HAP-1 (cell line): ENCODE measurements at regions not wholly inside any gene's neighbourhood (a gene's known extent, or its start where the extent isn't known, plus 50 kb on each side); places are given as distances from the start of the nearest gene placed in this dataset.
A peak's percentile ranks its signal among the peaks of the same experiment; 100 is the strongest.

Source experiments
- DNase-seq, 2 experiments: peaks; one replicate each; pipeline ENCODE4 v3.0.0-alpha.2; 2016 to 2020; ENCODE audit warnings: low spot score in 2 of 2
- H3K27me3 ChIP-seq: fragments of 250-450 bp; sonication (Bioruptor Pico); 2 replicates; pipeline ENCODE4 v1.5.1; 2020; ENCODE audit warnings: low read depth, mild to moderate bottlenecking, moderate library complexity
- H3K36me3 ChIP-seq: fragments of 250-450 bp; sonication (Bioruptor Pico); replicated peaks from 2 replicates; pipeline ENCODE4 v1.5.1; 2020; ENCODE audit warnings: mild to moderate bottlenecking
- H3K4me1 ChIP-seq: fragments of 250-450 bp; sonication (Bioruptor Pico); 2 replicates; pipeline ENCODE4 v1.5.1; 2020; ENCODE audit warnings: mild to moderate bottlenecking
- H3K4me3 ChIP-seq: fragments of 250-450 bp; sonication (Bioruptor Pico); 2 replicates; pipeline ENCODE4 v1.5.1; 2020; ENCODE audit warnings: mild to moderate bottlenecking, moderate library complexity
- H3K9me3 ChIP-seq: fragments of 250-450 bp; sonication (Bioruptor Pico); 2 replicates; pipeline ENCODE4 v1.5.1; 2020; ENCODE audit warnings: mild to moderate bottlenecking, moderate library complexity
- in situ Hi-C: fragments of 300-500 bp; cut with MboI; formaldehyde crosslinking; loops from 3 replicates; pipeline ENCODE4 v1.14.3; 2020; ENCODE audit warnings: low sequenced_read_pairs, inconsistent platforms, mixed read lengths

DNA sequence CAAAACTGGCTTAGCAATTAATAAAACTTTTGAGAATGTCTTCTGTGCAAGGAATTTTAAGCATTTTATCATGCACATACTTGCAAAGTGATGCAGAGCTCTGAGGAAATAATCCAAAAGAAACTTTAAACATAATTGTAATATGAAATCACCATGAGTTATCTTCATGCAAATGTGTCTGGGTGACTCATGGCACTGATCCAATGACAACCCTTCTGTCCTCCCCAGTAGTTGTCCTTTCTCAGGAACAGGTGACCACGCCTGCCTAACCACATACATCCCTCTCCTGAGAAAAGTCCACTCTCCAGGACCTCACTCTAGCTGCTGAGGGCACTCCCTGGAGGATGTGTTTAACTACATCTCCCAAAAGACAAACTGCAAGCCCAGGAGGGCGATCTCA, 530.6 kb upstream of the IL12A start:
- Histone ChIP-seq H3K27me3 (no peaks in the 10 kb centered on the region), H3K4me1 (no peaks in the 10 kb centered on the region), H3K9me3 (no peaks in the 10 kb centered on the region), H3K4me3 (no peak overlapping the region), H3K36me3 (no peaks in the 10 kb centered on the region)
- no peak for DNase-seq
- in situ Hi-C loops = no loop called here

- Histone ChIP-seq H3K9me3 (no peaks in the 10 kb centered on the region), H3K4me3 (no peak overlapping the region), H3K27me3 (no peaks in the 10 kb centered on the region), H3K4me1 (no peaks in the 10 kb centered on the region), H3K36me3 (no peaks in the 10 kb centered on the region)
- DNase-seq = no peak
- in situ Hi-C loops = no loop called here
Measured at GRCh38 chr3:159458982-159459381, 529.7 kb upstream of the IL12A start.

DNA sequence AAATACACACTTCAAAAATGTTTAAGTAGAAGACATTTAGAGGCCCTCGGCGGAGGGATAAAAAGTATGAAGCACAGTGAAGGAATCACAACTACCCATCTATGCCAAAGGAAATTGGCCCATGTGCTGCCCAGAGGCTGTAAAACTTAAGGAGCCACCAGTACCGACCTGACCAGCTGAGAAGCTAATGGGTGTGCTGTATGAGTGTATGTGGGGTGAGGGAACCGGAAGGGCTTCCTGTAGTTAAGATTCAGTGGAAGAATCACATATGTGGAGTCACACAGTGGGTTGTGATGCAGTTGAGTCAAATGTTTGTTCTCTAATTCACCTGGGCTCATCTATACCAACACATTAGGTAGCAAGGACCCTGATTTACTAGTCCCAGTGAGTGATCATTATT, 516.0 kb upstream of the IL12A start:
- peaks cover 5% of the 10 kb centered on the region; the same call in 1 of the 2 replicates for H3K27me3 ChIP-seq
- DNase-seq = no peak
- in situ Hi-C loops = no loop called here

GRCh38 chr3:159473206-159473605, 515.4 kb upstream of the IL12A start:
- 0 out of 2 replicates have a peak, but pooled peaks cover under 1% of the 10 kb centered on the region for H3K27me3 ChIP-seq
- H3K36me3 ChIP-seq = no peaks in the 10 kb centered on the region
- in situ Hi-C loops = no loop called here
- no peaks in the 10 kb centered on the region for H3K4me1 ChIP-seq
- H3K9me3 ChIP-seq = no peaks in the 10 kb centered on the region
- DNase-seq = no peak
- no peak overlapping the region for H3K4me3 ChIP-seq

More for the DNA sequence above, 516.0 kb upstream of the IL12A start:
- H3K9me3 ChIP-seq = no peaks in the 10 kb centered on the region
- H3K4me1 ChIP-seq = no peaks in the 10 kb centered on the region
- no peak overlapping the region for H3K4me3 ChIP-seq
- no peaks in the 10 kb centered on the region for H3K36me3 ChIP-seq

- no peaks in the 10 kb centered on the region for H3K36me3 ChIP-seq
- H3K27me3 ChIP-seq = peaks cover 6% of the 10 kb centered on the region
- DNase-seq = no peak
- H3K9me3 ChIP-seq = no peaks in the 10 kb centered on the region
- no peak overlapping the region for H3K4me3 ChIP-seq
- no peaks in the 10 kb centered on the region for H3K4me1 ChIP-seq
- in situ Hi-C loops = no loop called here
Measured at GRCh38 chr3:159480046-159480445, 508.6 kb upstream of the IL12A start.

- in situ Hi-C loops = no loop called here
- Histone ChIP-seq H3K4me3 (no peak overlapping the region), H3K9me3 (no peaks in the 10 kb centered on the region), H3K27me3 (peaks cover 6% of the 10 kb centered on the region), H3K4me1 (no peaks in the 10 kb centered on the region), H3K36me3 (no peaks in the 10 kb centered on the region)
- no peak for DNase-seq
Measured at GRCh38 chr3:159482241-159482993, 506.2 kb upstream of the IL12A start.

DNA sequence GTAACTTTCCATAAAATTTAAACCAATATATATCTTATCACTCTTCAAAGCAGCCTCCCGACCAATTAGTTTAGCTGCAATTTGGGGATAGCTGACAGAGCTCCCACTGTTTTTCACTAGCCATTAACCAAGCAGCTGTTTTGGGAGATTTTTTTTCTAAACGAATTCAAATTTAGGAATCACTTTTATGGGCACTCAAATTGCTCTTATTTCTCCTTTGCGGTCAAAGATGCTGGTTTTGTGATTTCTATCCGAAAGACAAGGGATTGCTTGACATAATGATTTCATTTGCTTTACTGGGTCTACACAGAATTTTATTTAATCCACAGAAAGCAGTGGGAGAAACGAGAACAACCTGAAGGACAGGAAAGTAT, 505.7 kb upstream of the IL12A start:
- no peak overlapping the region for H3K4me3 ChIP-seq
- in situ Hi-C loops = no loop called here
- no peaks in the 10 kb centered on the region for H3K36me3 ChIP-seq
- H3K27me3 ChIP-seq = peaks cover 6% of the 10 kb centered on the region
- no peak for DNase-seq
- H3K9me3 ChIP-seq = no peaks in the 10 kb centered on the region
- no peaks in the 10 kb centered on the region for H3K4me1 ChIP-seq

DNA sequence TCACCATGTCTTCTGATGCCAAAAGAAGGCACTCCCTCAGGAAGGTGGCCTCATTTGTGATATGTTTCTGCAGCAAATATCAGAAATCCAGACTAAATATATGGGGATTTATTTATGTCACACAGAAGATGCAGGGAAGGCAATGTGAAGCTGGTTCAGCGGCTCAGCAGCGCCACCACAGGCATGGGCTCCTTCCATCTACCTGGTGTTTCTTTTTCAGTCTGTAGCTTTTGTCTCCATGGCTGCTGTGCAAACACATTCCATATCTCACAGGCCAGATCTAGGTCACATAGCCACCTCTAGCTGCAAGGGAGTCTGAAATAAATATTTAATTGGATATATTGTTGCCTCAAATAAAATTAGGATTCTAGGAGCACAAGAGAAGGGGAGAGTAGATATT, 502.1 kb upstream of the IL12A start:
- in situ Hi-C loops = no loop called here
- Histone ChIP-seq H3K27me3 (peaks cover 6% of the 10 kb centered on the region), H3K9me3 (no peaks in the 10 kb centered on the region), H3K4me3 (no peak overlapping the region), H3K36me3 (no peaks in the 10 kb centered on the region), H3K4me1 (no peaks in the 10 kb centered on the region)
- peak in 1 of 2 experiments; percentile 31 for DNase-seq

GRCh38 chr3:159487304-159487703, 501.3 kb upstream of the IL12A start:
- no peak for DNase-seq
- Histone ChIP-seq H3K27me3 (peaks cover 6% of the 10 kb centered on the region), H3K4me3 (no peak overlapping the region), H3K4me1 (no peaks in the 10 kb centered on the region), H3K36me3 (no peaks in the 10 kb centered on the region), H3K9me3 (no peaks in the 10 kb centered on the region)
- in situ Hi-C loops = no loop called here

DNA sequence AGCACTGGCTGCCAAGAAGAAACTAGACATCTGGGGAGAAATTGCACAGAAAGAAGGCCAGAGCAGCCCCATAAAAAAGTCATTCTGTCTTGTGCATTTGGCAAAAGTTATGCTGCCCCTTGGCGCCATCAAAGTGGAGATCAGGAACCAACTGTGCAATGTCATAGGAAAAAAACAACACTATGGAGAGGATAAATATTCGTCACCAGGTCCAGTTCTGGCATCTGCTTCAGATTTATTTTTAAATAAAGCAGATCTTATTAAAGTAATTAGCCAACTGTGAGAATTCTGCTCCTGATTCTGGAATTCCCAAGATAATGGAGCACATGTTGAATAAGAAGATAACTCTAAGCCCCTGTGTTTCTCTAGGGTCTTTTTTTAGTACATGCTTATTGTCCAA, 500.0 kb upstream of the IL12A start:
- Histone ChIP-seq H3K36me3 (no peaks in the 10 kb centered on the region), H3K27me3 (peaks cover 5% of the 10 kb centered on the region; the same call in 1 of the 2 replicates), H3K4me1 (no peaks in the 10 kb centered on the region), H3K4me3 (no peak overlapping the region), H3K9me3 (no peaks in the 10 kb centered on the region)
- DNase-seq = no peak
- in situ Hi-C loops = no loop called here

DNA sequence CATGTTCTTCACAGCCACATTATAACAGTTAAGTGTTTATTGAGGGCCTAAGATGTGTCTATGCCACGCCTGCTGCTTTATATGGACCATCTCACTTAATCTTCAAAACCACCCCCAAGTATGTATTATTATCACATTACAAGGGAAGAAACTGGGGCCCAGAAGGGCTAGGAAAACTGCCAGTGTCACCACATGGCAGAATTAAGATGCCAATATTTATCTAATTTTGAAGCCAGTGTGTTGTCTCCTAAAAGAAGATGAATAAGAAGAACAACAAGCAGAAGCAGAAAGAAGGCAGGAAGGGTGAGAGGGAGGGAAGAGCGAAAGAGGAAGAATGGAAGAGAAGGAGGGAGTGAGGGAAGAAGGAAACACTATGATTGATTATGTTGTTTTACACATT, 491.3 kb upstream of the IL12A start:
- in situ Hi-C loops = no loop called here
- Histone ChIP-seq H3K27me3 (no peaks in the 10 kb centered on the region), H3K4me1 (no peaks in the 10 kb centered on the region), H3K4me3 (no peak overlapping the region), H3K36me3 (no peaks in the 10 kb centered on the region), H3K9me3 (no peaks in the 10 kb centered on the region)
- DNase-seq = no peak

GRCh38 chr3:159499031-159499793, 489.4 kb upstream of the IL12A start:
- no peak for DNase-seq
- H3K27me3 ChIP-seq = no peaks in the 10 kb centered on the region
- H3K36me3 ChIP-seq = no peaks in the 10 kb centered on the region
- H3K9me3 ChIP-seq = no peaks in the 10 kb centered on the region
- in situ Hi-C loops = no loop called here
- no peaks in the 10 kb centered on the region for H3K4me1 ChIP-seq
- H3K4me3 ChIP-seq = no peak overlapping the region

DNA sequence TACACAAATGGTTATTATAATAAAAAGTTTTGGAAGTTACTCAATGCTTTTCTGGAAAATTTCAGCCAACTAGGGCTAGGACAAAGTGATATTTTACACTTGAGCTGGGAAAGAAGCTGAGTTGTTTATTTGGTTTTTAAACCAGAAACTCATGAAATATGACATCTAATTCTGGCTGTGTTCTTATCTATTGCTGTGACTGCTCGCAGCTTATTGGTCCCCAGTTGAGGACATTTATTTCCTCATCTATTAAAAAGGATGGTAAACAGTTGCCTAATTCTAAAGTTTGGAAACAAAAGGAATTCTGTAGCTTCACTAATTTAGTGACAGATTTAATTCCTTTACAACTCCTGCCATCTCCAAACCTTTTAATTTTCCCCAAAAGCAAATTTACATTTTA, 487.6 kb upstream of the IL12A start:
- Histone ChIP-seq H3K4me3 (no peak overlapping the region), H3K4me1 (no peaks in the 10 kb centered on the region), H3K9me3 (no peaks in the 10 kb centered on the region), H3K27me3 (no peaks in the 10 kb centered on the region), H3K36me3 (no peaks in the 10 kb centered on the region)
- in situ Hi-C loops = no loop called here
- no peak for DNase-seq

GRCh38 chr3:159502986-159503385, 485.6 kb upstream of the IL12A start:
- H3K36me3 ChIP-seq = no peaks in the 10 kb centered on the region
- H3K9me3 ChIP-seq = no peaks in the 10 kb centered on the region
- no peaks in the 10 kb centered on the region for H3K4me1 ChIP-seq
- no peak for DNase-seq
- H3K4me3 ChIP-seq = no peak overlapping the region
- H3K27me3 ChIP-seq = no peaks in the 10 kb centered on the region
- in situ Hi-C loops = no loop called here
